ENCODE measurements at regions not wholly inside any gene's neighbourhood (a gene's known extent, or its start where the extent isn't known, plus 50 kb on each side); places are given as distances from the start of the nearest gene placed in this dataset.

- no peak for DNase-seq (ENCODE audit: low read depth)
These were observed 159.2 kb downstream of the ANKRD60 start for GRCh38 chr20:58069207-58069606.

- no peak for DNase-seq (ENCODE audit: low read depth)
These were observed 162.7 kb downstream of the ANKRD60 start for GRCh38 chr20:58065508-58066361.

DNA sequence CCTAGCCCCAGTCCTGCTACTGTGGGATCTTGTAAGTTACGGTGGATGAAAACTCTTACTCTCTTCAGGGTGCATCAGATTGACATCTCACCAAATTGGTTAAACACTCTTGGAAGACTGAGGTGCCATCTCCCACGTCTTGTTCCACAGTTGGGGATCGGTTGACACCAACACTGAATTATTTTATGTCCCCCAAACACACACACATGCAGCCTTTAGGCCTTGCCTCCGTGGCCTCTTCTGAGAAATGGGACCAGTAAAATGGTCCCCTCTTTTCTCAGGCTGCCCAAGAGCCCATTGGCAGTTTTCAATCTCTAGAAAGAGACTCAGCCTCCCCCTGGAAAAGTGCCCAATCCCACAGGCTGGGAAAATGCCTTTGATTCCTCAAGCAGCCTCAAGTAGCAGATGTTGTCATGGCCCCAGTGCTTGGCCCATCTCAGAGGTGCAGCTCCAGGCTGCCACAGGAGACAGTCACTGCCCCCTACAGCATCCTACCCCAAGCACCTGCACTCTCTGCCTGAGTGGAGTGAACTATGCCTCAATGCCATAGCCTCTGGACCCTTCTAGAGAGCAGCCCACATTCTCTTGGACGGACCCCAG is 163.9 kb downstream of the ANKRD60 start:
- no peak for DNase-seq (ENCODE audit: low read depth)

- DNase-seq (ENCODE audit: low read depth), result no peak
These were observed 169.3 kb downstream of the ANKRD60 start for GRCh38 chr20:58059260-58059544.

- no peak for DNase-seq (ENCODE audit: low read depth)
These were observed 169.8 kb downstream of the ANKRD60 start for GRCh38 chr20:58058421-58059259.

DNA sequence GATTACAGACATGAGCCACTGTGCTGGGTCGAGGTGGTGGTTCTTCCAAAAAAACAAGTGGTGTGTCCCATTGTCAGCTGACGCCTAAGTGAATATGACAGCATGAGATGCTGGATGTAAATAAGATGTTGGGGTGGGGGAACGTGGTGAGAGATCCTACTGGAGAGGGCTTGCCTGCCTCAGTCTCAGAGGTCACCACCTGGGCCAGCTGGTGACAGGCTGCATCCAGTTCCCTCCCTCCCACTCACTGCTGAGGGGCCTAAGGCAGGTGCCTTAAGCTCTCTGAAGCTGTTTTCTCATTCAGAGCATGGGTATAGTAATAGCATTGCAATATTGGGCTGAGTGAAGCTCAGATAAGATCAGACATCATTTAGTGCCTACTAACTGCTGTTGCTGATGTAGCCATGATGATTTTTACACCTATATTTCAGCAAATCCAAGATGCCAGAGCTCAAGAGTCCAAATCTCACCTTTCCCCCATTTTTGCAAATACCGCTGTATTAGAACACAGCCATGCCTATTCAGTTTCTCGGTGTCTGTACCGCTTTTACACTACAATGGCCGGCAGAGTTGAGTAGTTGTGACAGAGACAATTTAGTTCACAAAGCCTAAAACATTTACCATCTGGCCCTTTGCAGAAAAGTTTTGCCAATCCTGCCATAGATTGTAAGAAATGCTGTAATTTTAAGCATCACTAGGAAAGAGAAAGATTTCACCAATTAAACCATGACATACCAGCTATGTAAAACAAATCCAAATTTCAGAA is 171.3 kb downstream of the ANKRD60 start:
- no peak for DNase-seq (ENCODE audit: low read depth)

DNA sequence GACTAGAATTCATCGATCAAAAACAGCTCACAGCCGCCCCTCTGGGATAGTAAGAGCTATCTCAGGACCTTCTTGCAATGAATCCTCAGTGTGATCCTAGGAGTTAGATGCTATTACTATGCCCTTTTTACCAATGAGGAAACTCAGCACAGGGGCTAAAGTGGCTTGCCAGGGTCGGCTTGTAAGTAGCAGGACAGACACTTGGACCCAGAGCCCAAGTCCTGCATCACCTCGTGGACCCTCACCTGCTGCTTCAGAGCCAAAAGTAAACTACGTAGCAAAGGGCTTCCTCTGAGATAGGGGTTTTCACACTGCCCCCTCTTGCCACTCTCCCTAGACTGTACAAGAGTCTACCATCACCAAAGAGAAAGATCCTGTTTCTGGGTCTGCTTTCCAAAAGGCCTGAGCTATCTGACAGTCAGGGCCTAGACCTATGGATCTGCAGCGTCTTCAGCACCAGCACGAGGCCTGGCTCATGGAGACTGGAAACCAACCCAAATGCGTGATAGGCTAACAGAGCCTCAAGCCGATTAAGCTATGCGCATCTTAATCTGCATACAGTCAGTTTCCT is 172.3 kb downstream of the ANKRD60 start:
- no peak for DNase-seq (ENCODE audit: low read depth)

DNA sequence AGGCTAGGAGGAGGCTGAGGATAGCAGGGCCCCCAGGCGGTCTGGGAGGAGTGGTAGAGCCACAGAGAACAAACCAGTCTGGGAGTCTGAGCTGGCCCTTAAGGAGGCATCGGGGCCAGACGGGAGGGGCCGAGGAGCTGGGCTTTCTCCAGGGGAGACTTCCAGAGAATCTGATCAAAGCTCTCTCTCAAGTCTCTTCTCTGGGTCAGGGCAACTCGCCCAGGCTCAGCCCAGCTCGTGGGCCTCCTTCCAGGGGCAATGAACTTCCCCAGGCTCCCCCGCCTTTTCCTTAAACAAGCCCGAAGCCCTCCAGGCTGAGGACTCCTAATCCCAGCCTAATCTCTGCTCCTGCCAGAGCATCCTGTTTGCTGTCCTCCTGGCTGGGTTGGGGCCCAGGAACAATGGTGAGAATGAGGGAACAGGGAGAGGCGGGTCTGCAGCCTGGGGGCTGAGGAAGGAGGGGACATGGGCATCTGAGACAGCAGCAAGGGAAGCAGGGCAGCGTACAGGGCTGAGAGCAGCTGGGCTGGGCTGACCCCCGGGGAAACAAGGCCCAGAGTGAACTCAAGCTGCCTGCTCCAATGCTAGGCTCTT is 173.6 kb downstream of the ANKRD60 start:
- no peak for DNase-seq (ENCODE audit: low read depth)

GRCh38 chr20:58054082-58054779 is 174.2 kb downstream of the ANKRD60 start:
- no peak for DNase-seq (ENCODE audit: low read depth)

GRCh38 chr20:58053391-58054055 is 174.9 kb downstream of the ANKRD60 start:
- no peak for DNase-seq (ENCODE audit: low read depth)

DNA sequence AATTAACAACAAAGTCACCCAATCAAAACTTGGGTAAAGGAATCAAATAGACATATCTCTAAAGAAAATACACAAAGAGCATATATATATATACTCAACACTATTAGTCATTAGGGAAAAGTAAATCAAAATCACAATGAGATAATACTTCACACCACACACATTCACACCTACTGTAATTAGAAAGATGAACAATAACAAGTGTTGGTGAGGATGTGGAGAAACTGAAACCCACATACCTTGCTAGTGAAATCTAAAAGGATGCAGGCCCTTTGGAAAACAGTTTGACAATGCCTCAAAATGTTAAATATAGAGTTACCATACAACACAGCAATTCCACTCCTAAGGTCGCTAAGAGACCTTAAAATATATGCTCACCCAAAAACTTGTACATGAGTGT is 177.1 kb downstream of the ANKRD60 start:
- DNase-seq (ENCODE audit: low read depth), result no peak

GRCh38 chr20:58048096-58048702 is 180.3 kb downstream of the ANKRD60 start:
- peak; percentile 43 for DNase-seq (ENCODE audit: low read depth)

- DNase-seq (ENCODE audit: low read depth), result no peak
These were observed 182.1 kb downstream of the ANKRD60 start for GRCh38 chr20:58046311-58046710.

GRCh38 chr20:58045579-58045978 is 182.9 kb downstream of the ANKRD60 start:
- DNase-seq (ENCODE audit: low read depth), result no peak

- DNase-seq (ENCODE audit: low read depth), result no peak
These were observed 183.4 kb downstream of the ANKRD60 start for GRCh38 chr20:58044931-58045555.

DNA sequence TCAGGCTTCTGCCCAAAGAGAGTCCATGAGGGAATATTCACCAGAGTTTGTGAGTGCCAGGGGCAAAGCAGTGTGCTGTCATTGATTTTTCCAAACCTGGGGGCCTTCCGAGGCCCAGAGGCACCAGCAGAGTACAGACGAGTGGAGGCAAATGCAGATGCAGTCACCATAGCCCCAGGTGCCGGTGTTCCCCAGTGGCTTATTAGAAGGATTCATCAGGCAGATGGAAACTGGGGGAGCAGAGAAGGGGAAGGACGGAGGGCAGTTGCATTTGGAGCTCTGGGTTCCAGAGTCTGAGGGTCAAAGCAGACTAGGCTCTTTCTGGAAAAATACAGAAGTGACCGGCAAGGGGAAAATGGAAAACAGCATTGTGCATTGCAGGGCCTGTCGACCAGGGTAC is 184.2 kb downstream of the ANKRD60 start:
- no peak for DNase-seq (ENCODE audit: low read depth)

DNA sequence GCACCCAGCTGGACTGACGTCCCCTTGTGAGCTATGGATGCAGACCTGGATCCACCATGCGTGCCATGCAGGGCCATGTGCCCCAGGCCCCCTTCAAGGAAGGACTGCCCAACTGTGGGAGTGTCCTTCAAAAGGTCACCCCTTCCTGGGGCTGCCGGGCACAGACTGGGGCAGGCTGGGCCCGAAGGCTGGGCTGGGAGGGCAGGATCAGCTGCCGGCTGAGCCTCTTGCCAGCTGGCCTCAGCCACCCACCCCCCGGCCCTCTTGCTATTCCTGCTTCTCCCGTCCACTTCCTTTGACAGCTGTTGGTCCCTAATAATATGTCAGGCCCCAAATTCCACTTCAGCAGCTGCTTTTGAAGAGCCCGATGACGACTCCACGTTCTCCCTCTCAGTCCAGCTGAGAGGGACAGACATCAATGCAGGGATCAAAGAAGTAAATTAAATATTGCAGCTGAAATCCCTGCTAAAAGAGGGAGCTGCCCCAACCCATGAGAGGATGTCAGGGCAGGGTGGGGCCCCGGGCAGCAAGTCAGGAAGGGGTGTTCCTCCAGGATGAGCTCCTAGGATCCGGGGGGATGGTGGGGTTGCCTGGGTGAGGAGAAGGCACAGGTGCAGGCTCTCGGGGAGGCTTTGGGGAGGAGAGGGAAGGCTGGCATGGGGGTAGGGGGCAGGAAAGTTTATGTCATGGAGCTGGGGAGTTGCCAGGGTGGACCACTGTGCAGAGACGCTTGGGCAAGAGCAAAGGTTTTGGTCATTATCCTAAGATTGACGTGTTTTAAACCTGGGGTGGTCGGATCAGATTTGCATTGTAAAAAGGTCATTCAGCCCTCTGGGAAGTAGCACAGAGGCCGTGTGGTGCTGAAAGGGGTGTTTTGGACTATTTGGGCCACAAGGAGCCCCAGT is 185.0 kb downstream of the ANKRD60 start:
- no peak for DNase-seq (ENCODE audit: low read depth)

GRCh38 chr20:58042591-58042990 is 185.9 kb downstream of the ANKRD60 start:
- no peak for DNase-seq (ENCODE audit: low read depth)

Data from renal cortical epithelial cell (primary cell).